Astrocyte of the spinal cord (primary cell): ENCODE measurements at regions not wholly inside any gene's neighbourhood (a gene's known extent, or its start where the extent isn't known, plus 50 kb on each side); places are given as distances from the start of the nearest gene placed in this dataset.

Experiments
- DNase-seq: peaks from one replicate; pipeline ENCODE4 v3.0.0; 2011; ENCODE audit warnings: low read depth, low spot score
- H3K4me3 ChIP-seq: 2 replicates; pipeline ENCODE4 v1.5.1; 2011; ENCODE audit warnings: low read depth, mild to moderate bottlenecking, low read length, moderate library complexity
- in situ Hi-C: cut with HindIII; loops from 2 replicates; pipeline ENCODE4 v1.10.0; 2017; ENCODE audit warnings: low sequenced_read_pairs
- TF ChIP-seq, protein P1 (sequence below): IDR thresholded peaks from 2 replicates; pipeline ENCODE4 v1.5.1; 2012; ENCODE audit warnings: low read depth, mild to moderate bottlenecking, low read length, inconsistent platforms

DNA sequence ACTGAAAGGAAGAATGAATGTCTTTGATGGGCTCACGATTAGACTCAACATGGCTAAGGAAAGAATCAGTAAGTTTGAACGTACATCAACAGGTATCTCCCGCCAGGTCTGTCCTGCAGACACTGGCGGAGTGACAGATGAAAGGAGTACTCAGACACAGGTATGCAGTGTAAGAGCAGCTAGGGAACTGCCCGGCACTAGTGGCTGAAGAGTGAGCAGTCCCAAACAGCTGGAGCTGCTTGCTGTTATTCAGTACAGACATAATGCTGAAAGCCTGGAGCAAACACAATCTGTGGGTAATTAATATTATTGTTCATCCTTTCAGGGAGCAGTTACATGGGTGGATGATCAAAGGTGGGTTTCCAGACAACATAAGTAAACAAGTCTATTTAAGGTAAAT, 835.5 kb downstream of the TLE4 start:
- TF ChIP-seq, protein P1, sequence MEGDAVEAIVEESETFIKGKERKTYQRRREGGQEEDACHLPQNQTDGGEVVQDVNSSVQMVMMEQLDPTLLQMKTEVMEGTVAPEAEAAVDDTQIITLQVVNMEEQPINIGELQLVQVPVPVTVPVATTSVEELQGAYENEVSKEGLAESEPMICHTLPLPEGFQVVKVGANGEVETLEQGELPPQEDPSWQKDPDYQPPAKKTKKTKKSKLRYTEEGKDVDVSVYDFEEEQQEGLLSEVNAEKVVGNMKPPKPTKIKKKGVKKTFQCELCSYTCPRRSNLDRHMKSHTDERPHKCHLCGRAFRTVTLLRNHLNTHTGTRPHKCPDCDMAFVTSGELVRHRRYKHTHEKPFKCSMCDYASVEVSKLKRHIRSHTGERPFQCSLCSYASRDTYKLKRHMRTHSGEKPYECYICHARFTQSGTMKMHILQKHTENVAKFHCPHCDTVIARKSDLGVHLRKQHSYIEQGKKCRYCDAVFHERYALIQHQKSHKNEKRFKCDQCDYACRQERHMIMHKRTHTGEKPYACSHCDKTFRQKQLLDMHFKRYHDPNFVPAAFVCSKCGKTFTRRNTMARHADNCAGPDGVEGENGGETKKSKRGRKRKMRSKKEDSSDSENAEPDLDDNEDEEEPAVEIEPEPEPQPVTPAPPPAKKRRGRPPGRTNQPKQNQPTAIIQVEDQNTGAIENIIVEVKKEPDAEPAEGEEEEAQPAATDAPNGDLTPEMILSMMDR = no peak
- no peak for DNase-seq
- in situ Hi-C loops = no loop called here
- no peak overlapping the region for H3K4me3 ChIP-seq

DNA sequence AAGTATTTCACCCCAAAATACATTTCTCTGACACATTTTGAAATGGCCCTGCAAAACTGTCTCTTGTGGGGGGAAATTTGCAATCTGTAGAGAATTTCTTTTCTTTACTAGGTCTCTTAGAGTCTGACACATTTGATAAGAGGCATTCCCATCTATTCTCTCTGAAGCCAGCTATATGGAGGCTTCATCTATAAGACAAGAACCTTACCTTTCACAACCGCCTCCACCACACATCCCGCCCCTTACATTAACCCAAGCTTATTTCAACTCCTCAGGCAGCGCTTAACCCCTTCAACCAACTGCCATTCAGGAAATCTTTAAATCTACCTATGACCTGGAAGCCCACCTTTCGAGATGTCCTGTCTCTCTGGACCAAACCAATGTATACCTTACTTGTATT, 829.5 kb downstream of the TLE4 start:
- DNase-seq = no peak
- TF ChIP-seq, protein P1 = no peak

DNA sequence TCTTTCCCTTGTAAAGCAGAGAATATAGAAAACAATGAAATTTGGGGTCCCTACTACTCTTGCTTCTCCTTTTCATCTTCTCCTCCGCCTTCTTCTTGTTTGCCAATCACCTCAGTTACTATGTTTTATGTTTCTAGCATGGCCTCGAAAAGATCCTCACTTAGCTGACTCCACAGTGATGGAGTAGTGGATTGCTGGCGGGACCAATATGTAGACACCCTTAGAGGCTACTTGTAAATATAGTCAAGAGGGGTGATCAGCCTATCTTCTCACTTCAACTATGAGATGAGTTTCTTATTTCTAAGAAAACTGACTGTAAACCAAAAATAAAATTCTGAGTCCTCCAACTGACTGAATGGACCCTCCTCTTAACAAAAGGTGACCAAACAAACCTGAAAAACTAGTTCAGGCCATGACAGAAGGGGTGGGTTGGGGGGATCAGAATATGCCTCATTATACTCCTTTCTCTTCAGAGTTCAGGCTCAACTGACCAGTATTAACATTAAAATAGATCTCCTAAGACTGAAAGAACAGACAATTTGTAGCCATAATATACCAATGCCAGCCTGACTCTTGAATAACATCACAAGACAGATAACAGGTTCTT, 829.0 kb downstream of the TLE4 start:
- H3K4me3 ChIP-seq = no peak overlapping the region
- TF ChIP-seq, protein P1 = no peak
- in situ Hi-C loops = no loop called here
- DNase-seq = no peak

More for the DNA sequence above, 829.5 kb downstream of the TLE4 start:
- in situ Hi-C loops = no loop called here
- H3K4me3 ChIP-seq = no peak overlapping the region

DNA sequence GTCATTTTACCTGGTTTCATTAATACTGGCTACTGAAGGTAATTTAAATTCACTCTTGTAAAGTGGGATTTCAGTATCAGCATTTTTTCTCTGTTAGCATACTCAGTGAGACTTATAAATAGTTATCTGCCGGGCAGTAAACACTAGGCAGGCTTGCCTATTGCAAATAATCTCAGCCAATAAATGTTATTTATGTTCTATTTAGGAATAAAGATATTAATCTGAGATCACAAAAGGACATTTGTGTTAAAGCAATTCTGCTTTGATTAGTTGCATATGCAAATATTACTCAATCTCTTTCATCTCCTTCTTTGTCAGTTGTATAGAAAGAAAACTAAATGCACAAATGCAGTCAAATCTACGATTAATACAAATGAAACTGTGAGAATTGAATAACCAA, 827.8 kb downstream of the TLE4 start:
- TF ChIP-seq, protein P1 = no peak
- H3K4me3 ChIP-seq = no peak overlapping the region
- DNase-seq = no peak
- in situ Hi-C loops = no loop called here

DNA sequence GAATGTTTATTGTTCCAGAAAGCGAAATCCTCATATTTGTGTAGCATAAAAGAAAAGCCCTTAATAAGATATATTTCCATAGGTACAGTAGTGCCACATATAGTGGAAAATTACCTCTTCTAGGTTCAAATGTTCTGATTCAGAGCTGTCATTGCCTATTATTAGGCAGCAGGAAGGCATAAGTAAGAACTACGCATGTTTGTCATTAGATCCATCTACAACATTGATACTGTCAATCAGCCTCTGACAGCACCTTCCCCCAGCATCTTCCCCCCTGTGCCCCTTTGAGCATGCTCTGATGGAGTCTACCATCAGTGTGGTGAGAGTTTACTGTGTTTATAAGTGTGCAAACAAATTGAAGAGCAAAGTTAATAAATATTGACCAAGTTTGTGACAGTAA, 816.1 kb downstream of the TLE4 start:
- TF ChIP-seq, protein P1 = no peak
- no peak overlapping the region for H3K4me3 ChIP-seq
- in situ Hi-C loops = no loop called here
- DNase-seq = no peak

DNA sequence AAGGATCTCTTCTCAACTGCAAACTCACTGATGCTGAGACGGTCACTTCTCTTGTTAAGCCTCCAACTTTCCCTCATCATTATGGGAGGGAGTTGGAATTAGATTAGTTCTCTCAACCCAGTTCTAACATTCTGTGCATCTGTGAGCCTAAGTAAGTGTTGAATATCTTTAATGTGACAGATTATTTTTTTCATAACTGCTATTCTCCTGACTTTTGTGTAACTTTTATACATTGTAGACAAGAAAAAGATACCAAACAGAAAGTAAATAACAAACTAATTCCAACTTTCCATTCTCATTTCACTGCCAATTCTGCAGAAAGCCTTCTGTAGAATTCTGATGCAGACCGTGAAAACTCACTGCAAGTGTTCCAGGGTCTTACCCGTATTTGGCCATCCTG, 813.5 kb downstream of the TLE4 start:
- in situ Hi-C loops = no loop called here
- DNase-seq = no peak
- TF ChIP-seq, protein P1 = no peak
- H3K4me3 ChIP-seq = no peak overlapping the region

DNA sequence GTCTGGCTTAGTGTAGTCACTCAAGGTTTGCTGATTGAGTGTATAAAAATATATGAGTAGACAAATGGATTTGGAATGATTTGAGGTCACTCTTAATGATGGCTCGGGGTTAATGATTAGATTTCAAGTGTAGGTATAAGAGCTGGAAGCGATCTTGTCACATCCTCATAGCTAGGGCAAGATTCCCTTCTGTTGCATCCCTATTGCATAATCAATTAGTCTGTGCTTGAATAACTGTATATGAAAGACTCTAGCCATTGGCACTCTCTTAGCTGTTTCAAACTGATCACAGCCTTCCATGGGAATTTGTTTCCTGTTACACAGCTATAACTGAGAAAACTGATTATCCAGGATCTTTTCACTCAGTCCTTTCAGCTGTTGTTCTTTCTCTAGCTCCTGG, 811.6 kb downstream of the TLE4 start:
- in situ Hi-C loops = no loop called here
- TF ChIP-seq, protein P1 = no peak
- H3K4me3 ChIP-seq = no peak overlapping the region
- DNase-seq = no peak
